OCI-LY7 (cell line): ENCODE measurements at regions not wholly inside any gene's neighbourhood (a gene's known extent, or its start where the extent isn't known, plus 50 kb on each side); places are given as distances from the start of the nearest gene placed in this dataset.

Source experiments
- EZH2phosphoT487 ChIP-seq: fragments of 200-600 bp; sonication (generic); IDR thresholded peaks from 2 replicates; pipeline ENCODE4 v1.6.1; 2018; ENCODE audit warnings: low read depth, borderline replicate concordance, mild to moderate bottlenecking, mixed run types, antibody characterized with exemption, low read length, moderate library complexity, mixed read lengths
- TF ChIP-seq, protein P1 (sequence below): fragments of 200-600 bp; sonication (generic); conservative IDR thresholded peaks from 2 replicates; pipeline ENCODE4 v1.5.1; 2014; ENCODE audit warnings: mild to moderate bottlenecking, antibody characterized with exemption, low read length, moderate library complexity, mixed read lengths

- TF ChIP-seq, protein P1, sequence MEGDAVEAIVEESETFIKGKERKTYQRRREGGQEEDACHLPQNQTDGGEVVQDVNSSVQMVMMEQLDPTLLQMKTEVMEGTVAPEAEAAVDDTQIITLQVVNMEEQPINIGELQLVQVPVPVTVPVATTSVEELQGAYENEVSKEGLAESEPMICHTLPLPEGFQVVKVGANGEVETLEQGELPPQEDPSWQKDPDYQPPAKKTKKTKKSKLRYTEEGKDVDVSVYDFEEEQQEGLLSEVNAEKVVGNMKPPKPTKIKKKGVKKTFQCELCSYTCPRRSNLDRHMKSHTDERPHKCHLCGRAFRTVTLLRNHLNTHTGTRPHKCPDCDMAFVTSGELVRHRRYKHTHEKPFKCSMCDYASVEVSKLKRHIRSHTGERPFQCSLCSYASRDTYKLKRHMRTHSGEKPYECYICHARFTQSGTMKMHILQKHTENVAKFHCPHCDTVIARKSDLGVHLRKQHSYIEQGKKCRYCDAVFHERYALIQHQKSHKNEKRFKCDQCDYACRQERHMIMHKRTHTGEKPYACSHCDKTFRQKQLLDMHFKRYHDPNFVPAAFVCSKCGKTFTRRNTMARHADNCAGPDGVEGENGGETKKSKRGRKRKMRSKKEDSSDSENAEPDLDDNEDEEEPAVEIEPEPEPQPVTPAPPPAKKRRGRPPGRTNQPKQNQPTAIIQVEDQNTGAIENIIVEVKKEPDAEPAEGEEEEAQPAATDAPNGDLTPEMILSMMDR, result no peak
- TF ChIP-seq EZH2phosphoT487, result no peak
Measured at GRCh38 chr15:26280281-26280680, 417.2 kb upstream of the ATP10A start.
